IMR-90 (cell line): ENCODE measurements at regions not wholly inside any gene's neighbourhood (a gene's known extent, or its start where the extent isn't known, plus 50 kb on each side); places are given as distances from the start of the nearest gene placed in this dataset.

Experiments
- ATAC-seq: fragments of 200-7000 bp; cut with Tn5 transposase; 2 replicates; pipeline ENCODE4 v1.9.1; 2020; ENCODE audit warnings: low read depth, mild to moderate bottlenecking, moderate library complexity
- BruUV-seq: library from RNA; stranded (reverse); fragments of 400-500 nt; replicated peaks from 2 replicates; lab custom pipeline; 2021; lab: Mats Ljungman, UMichigan
- CTCF ChIA-PET: fragments of 300-600 bp; formaldehyde crosslinking; extraction: SDS; loops from one replicate; lab custom pipeline; 2021; ENCODE audit warnings: antibody characterized with exemption; lab: Yijun Ruan, JAX
- POLR2A ChIA-PET: fragments of 300-600 bp; sonication (Branson Sonifier 250); formaldehyde crosslinking; loops from one replicate; lab custom pipeline; 2022; ENCODE audit warnings: antibody characterized with exemption; ENCODE audit not compliant: unreplicated experiment; lab: Charles Lee
- DNase-seq: peaks from one replicate; pipeline ENCODE4 v3.0.0; 2013
- H2AFZ ChIP-seq: replicated peaks from 2 replicates; pipeline ENCODE3; 2013; ENCODE audit warnings: low read length, mild to moderate bottlenecking; ENCODE audit not compliant: poor library complexity
- H2AK5ac ChIP-seq: 2 replicates; pipeline ENCODE4 v1.6.1; 2013; ENCODE audit warnings: low read depth, low read length, inconsistent platforms
- H2AK9ac ChIP-seq: replicated peaks from 2 replicates; pipeline ENCODE3; 2013; ENCODE audit warnings: mild to moderate bottlenecking, low read depth, low read length, moderate library complexity; ENCODE audit not compliant: poor library complexity
- H2BK120ac ChIP-seq: 2 replicates; pipeline ENCODE4 v1.6.1; 2013; ENCODE audit warnings: low read depth, low read length, inconsistent platforms
- H2BK15ac ChIP-seq: 3 replicates; pipeline ENCODE4 v1.6.1; 2013; ENCODE audit warnings: low read depth, low read length, inconsistent platforms
- H2BK20ac ChIP-seq: 2 replicates; pipeline ENCODE4 v1.6.1; 2013; ENCODE audit warnings: low read depth, mild to moderate bottlenecking, inconsistent platforms, low read length, moderate library complexity
- H2BK5ac ChIP-seq: 2 replicates; pipeline ENCODE4 v1.6.1; 2013; ENCODE audit warnings: mild to moderate bottlenecking, low read depth, low read length, inconsistent platforms; ENCODE audit not compliant: poor library complexity, severe bottlenecking
- H3K14ac ChIP-seq: replicated peaks from 2 replicates; pipeline ENCODE4 v1.6.1; 2013; ENCODE audit warnings: low read depth, low read length, inconsistent platforms
- H3K18ac ChIP-seq: 2 replicates; pipeline ENCODE4 v1.6.1; 2013; ENCODE audit warnings: low read depth, low read length, control low read depth
- H3K23ac ChIP-seq: 2 replicates; pipeline ENCODE4 v1.6.1; 2013; ENCODE audit warnings: low read depth, low read length, inconsistent platforms
- H3K27ac ChIP-seq: 2 replicates; pipeline ENCODE4 v1.5.1; 2013; ENCODE audit warnings: mild to moderate bottlenecking, control low read depth, low read length; ENCODE audit not compliant: insufficient read depth
- H3K27me3 ChIP-seq: 2 replicates; pipeline ENCODE4 v1.6.1; 2013; ENCODE audit warnings: low read length; ENCODE audit not compliant: control insufficient read depth, insufficient read depth
- H3K36me3 ChIP-seq: 2 replicates; pipeline ENCODE4 v1.6.1; 2013; ENCODE audit warnings: low read length, mixed read lengths; ENCODE audit not compliant: control insufficient read depth, insufficient read depth
- H3K4ac ChIP-seq: 2 replicates; pipeline ENCODE4 v1.6.1; 2013; ENCODE audit warnings: low read depth, low read length, inconsistent platforms
- H3K4me1 ChIP-seq: 2 replicates; pipeline ENCODE4 v1.6.1; 2013; ENCODE audit warnings: low read length, mixed read lengths; ENCODE audit not compliant: control insufficient read depth, insufficient read depth
- H3K4me2 ChIP-seq: 2 replicates; pipeline ENCODE4 v1.6.1; 2013; ENCODE audit warnings: low read depth, mild to moderate bottlenecking, control low read depth, low read length, moderate library complexity
- H3K4me3 ChIP-seq: 2 replicates; pipeline ENCODE4 v1.5.1; 2013; ENCODE audit warnings: low read depth, mild to moderate bottlenecking, control low read depth, low read length, moderate library complexity; ENCODE audit not compliant: insufficient read depth
- H3K56ac ChIP-seq: 2 replicates; pipeline ENCODE4 v1.6.1; 2013; ENCODE audit warnings: low read length, inconsistent platforms; ENCODE audit not compliant: insufficient read depth; ENCODE audit errors: extremely low read depth
- H3K79me1 ChIP-seq, 2 experiments: 2 replicates each; pipeline ENCODE4 v1.6.1; 2013; ENCODE audit warnings: low read length in 2 of 2, inconsistent platforms in 1 of 2, low read depth in 1 of 2
- H3K9ac ChIP-seq: 2 replicates; pipeline ENCODE4 v1.6.1; 2013; ENCODE audit warnings: low read depth, low read length, control low read depth
- H3K9me1 ChIP-seq: 2 replicates; pipeline ENCODE4 v1.6.1; 2013; ENCODE audit warnings: low read length, inconsistent platforms; ENCODE audit not compliant: insufficient read depth
- H3K9me3 ChIP-seq: 2 replicates; pipeline ENCODE4 v1.6.1; 2013; ENCODE audit warnings: low read length; ENCODE audit not compliant: control insufficient read depth, insufficient read depth
- H4K20me1 ChIP-seq: 2 replicates; pipeline ENCODE4 v1.6.1; 2013; ENCODE audit warnings: low read length, inconsistent platforms; ENCODE audit not compliant: insufficient read depth
- H4K5ac ChIP-seq: 2 replicates; pipeline ENCODE4 v1.6.1; 2013; ENCODE audit warnings: mild to moderate bottlenecking, low read depth, low read length, control low read depth
- H4K8ac ChIP-seq, 2 experiments: 2 replicates each; pipeline ENCODE4 v1.6.1; 2013; ENCODE audit warnings: low read depth in 2 of 2, low read length in 2 of 2, control low read depth in 1 of 2, inconsistent platforms in 1 of 2
- H4K91ac ChIP-seq: 2 replicates; pipeline ENCODE4 v1.6.1; 2013; ENCODE audit warnings: low read depth, low read length, inconsistent platforms; ENCODE audit not compliant: insufficient read depth
- MAFK ChIP-seq: IDR thresholded peaks from 2 replicates; pipeline ENCODE4 v1.6.1; 2012; ENCODE audit warnings: low read depth, low read length, improper control_type of control experiment
- MAZ ChIP-seq: IDR thresholded peaks from 2 replicates; pipeline ENCODE4 v1.6.1; 2012; ENCODE audit warnings: low read depth, mild to moderate bottlenecking, low read length, improper control_type of control experiment, moderate library complexity, borderline replicate concordance
- RCOR1 ChIP-seq: IDR thresholded peaks from 2 replicates; pipeline ENCODE4 v1.6.1; 2012; ENCODE audit warnings: mild to moderate bottlenecking, low read length, improper control_type of control experiment; ENCODE audit not compliant: insufficient replicate concordance
- dilution Hi-C: fragments of 300-500 bp; cut with HindIII; formaldehyde crosslinking; loops from one replicate; pipeline ENCODE4 v1.14.3; 2018; ENCODE audit warnings: low sequenced_read_pairs; ENCODE audit not compliant: unreplicated experiment
- in situ Hi-C: fragments of 300-500 bp; cut with MboI; formaldehyde crosslinking; loops from 3 replicates; pipeline ENCODE4 v1.14.3; 2019; ENCODE audit warnings: low sequenced_read_pairs, inconsistent platforms, mixed read lengths
- intact Hi-C: fragments of 100-400 bp; cut with micrococcal nuclease; formaldehyde crosslinking; loops from 2 replicates; pipeline ENCODE4 v1.10.0; 2022

DNA sequence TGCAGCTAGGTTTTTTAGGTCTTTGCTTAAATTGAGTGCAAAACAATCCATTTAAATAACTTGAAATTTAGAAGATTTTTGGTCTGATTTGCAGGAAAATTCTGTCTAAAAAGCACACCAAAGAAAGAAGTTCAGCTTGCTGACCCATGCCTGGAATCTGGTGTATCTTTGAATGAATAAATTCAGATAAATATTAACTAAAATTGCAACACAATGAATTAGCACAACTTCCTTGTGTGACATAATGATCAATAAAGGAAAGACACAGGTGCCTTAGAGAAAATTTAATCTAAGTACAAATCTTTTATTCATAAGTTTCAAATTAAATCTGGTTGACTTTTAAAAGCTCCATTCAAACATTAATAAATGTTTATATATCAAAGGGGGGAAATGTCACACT is 791.5 kb upstream of the LCORL start:
- H2BK20ac ChIP-seq, result no peak overlapping the region
- no peaks in the 10 kb centered on the region for H3K4me1 ChIP-seq
- no peak overlapping the region for H3K4me2 ChIP-seq
- intact Hi-C loops, result loop anchor here (10.0 kb wide), 2 partner anchors 112 to 252 kb away; no protein-coding TSS in a partner anchor
- ATAC-seq (no peak), DNase-seq (no peak)
- H4K5ac ChIP-seq, result no peak overlapping the region
- no peaks in the 10 kb centered on the region for H3K79me1 ChIP-seq
- H4K20me1 ChIP-seq, result no peaks in the 10 kb centered on the region
- H3K36me3 ChIP-seq, result no peaks in the 10 kb centered on the region
- H3K9me1 ChIP-seq, result no peaks in the 10 kb centered on the region
- no peak overlapping the region for H2AK9ac ChIP-seq
- H2AK5ac ChIP-seq, result no peak overlapping the region
- no peaks in the 10 kb centered on the region; the same call in 1 of the 2 replicates for H3K9me3 ChIP-seq
- POLR2A ChIA-PET, result no interaction called here
- no peak overlapping the region for H4K8ac ChIP-seq
- no peak overlapping the region for H3K4ac ChIP-seq
- no peaks in the 10 kb centered on the region for H3K27me3 ChIP-seq
- no peak overlapping the region for H2BK120ac ChIP-seq
- H2BK15ac ChIP-seq, result no peak overlapping the region
- H3K27ac ChIP-seq, result no peak overlapping the region
- no peak overlapping the region for H3K18ac ChIP-seq
- CTCF ChIA-PET, result no interaction called here
- H2BK5ac ChIP-seq, result no peak overlapping the region
- no peak overlapping the region for H3K23ac ChIP-seq
- H3K9ac ChIP-seq, result no peak overlapping the region
- H3K56ac ChIP-seq, result no peak overlapping the region
- H3K4me3 ChIP-seq, result no peak overlapping the region
- TF ChIP-seq RCOR1 (no peak), MAZ (no peak), MAFK (no peak)
- no peak overlapping the region for H4K91ac ChIP-seq
- BruUV-seq, result no TSS peak
- H3K14ac ChIP-seq, result no peak overlapping the region
- no peak overlapping the region for H2AFZ ChIP-seq
- dilution Hi-C loops, result no loop called here
- in situ Hi-C loops, result no loop called here
